HUES48 (cell line): ENCODE measurements at regions not wholly inside any gene's neighbourhood (a gene's known extent, or its start where the extent isn't known, plus 50 kb on each side); places are given as distances from the start of the nearest gene placed in this dataset.

Source experiments
- H3K27ac ChIP-seq: one replicate; pipeline ENCODE4 v1.7.0; 2013; ENCODE audit warnings: low read depth, low read length, inconsistent platforms
- H3K27me3 ChIP-seq: 2 replicates; pipeline ENCODE4 v1.6.1; 2013; ENCODE audit warnings: mild to moderate bottlenecking, low read length; ENCODE audit not compliant: control insufficient read depth, insufficient read depth
- H3K36me3 ChIP-seq: 2 replicates; pipeline ENCODE4 v1.6.1; 2013; ENCODE audit warnings: low read length; ENCODE audit not compliant: control insufficient read depth, insufficient read depth
- H3K4me1 ChIP-seq: 2 replicates; pipeline ENCODE4 v1.6.1; 2013; ENCODE audit warnings: mild to moderate bottlenecking, low read length; ENCODE audit not compliant: control insufficient read depth, insufficient read depth
- H3K4me3 ChIP-seq: 2 replicates; pipeline ENCODE4 v1.5.1; 2013; ENCODE audit warnings: mild to moderate bottlenecking, low read depth, low read length
- H3K9ac ChIP-seq: 2 replicates; pipeline ENCODE4 v1.6.1; 2013; ENCODE audit warnings: mild to moderate bottlenecking, low read depth, low read length, moderate library complexity
- H3K9me3 ChIP-seq: 2 replicates; pipeline ENCODE4 v1.6.1; 2013; ENCODE audit warnings: low read length; ENCODE audit not compliant: control insufficient read depth, insufficient read depth

- H3K27me3 ChIP-seq, result no peaks in the 10 kb centered on the region
- H3K4me1 ChIP-seq, result 0 out of 2 replicates have a peak, but pooled peaks cover 3% of the 10 kb centered on the region
- H3K9me3 ChIP-seq, result peaks cover 12% of the 10 kb centered on the region
- H3K9ac ChIP-seq, result no peak overlapping the region
- H3K27ac ChIP-seq, result no peak overlapping the region
- H3K4me3 ChIP-seq, result no peak overlapping the region
- no peaks in the 10 kb centered on the region for H3K36me3 ChIP-seq
Measured at GRCh38 chrX:46301903-46302302, 243.3 kb downstream of the ZNF674 start.

- no peak overlapping the region for H3K9ac ChIP-seq
- H3K4me1 ChIP-seq, result 0 out of 2 replicates have a peak, but pooled peaks cover 3% of the 10 kb centered on the region
- H3K36me3 ChIP-seq, result no peaks in the 10 kb centered on the region
- no peaks in the 10 kb centered on the region for H3K9me3 ChIP-seq
- no peak overlapping the region for H3K4me3 ChIP-seq
- no peak overlapping the region for H3K27ac ChIP-seq
- no peaks in the 10 kb centered on the region for H3K27me3 ChIP-seq
Measured at GRCh38 chrX:46298821-46299220, 246.4 kb downstream of the ZNF674 start.

GRCh38 chrX:46295963-46296362 lies 249.3 kb downstream of the ZNF674 start:
- Histone ChIP-seq H3K9ac (no peak overlapping the region), H3K27ac (no peak overlapping the region), H3K4me1 (no peaks in the 10 kb centered on the region), H3K27me3 (no peaks in the 10 kb centered on the region), H3K36me3 (no peaks in the 10 kb centered on the region), H3K9me3 (no peaks in the 10 kb centered on the region), H3K4me3 (no peak overlapping the region)

GRCh38 chrX:46294234-46294633 lies 251.0 kb downstream of the ZNF674 start:
- Histone ChIP-seq H3K27ac (no peak overlapping the region), H3K4me1 (no peaks in the 10 kb centered on the region), H3K27me3 (no peaks in the 10 kb centered on the region), H3K4me3 (no peak overlapping the region), H3K9me3 (no peaks in the 10 kb centered on the region), H3K9ac (no peak overlapping the region), H3K36me3 (no peaks in the 10 kb centered on the region)

- peaks cover 16% of the 10 kb centered on the region for H3K4me1 ChIP-seq
- H3K27ac ChIP-seq, result no peak overlapping the region
- no peaks in the 10 kb centered on the region for H3K36me3 ChIP-seq
- H3K27me3 ChIP-seq, result no peaks in the 10 kb centered on the region
- no peak overlapping the region for H3K9ac ChIP-seq
- no peaks in the 10 kb centered on the region for H3K9me3 ChIP-seq
- H3K4me3 ChIP-seq, result no peak overlapping the region
Measured at GRCh38 chrX:46279925-46280313, 265.3 kb downstream of the ZNF674 start.

- H3K27me3 ChIP-seq, result no peaks in the 10 kb centered on the region
- peak overlapping the region; percentile 18; the same call in 1 of the 2 replicates for H3K9ac ChIP-seq
- H3K4me3 ChIP-seq, result peak overlapping the region; percentile 39; the same call in 1 of the 2 replicates
- H3K4me1 ChIP-seq, result peaks cover 16% of the 10 kb centered on the region
- H3K27ac ChIP-seq, result peak overlapping the region; percentile 76
- no peaks in the 10 kb centered on the region for H3K36me3 ChIP-seq
- H3K9me3 ChIP-seq, result no peaks in the 10 kb centered on the region
Measured at GRCh38 chrX:46279214-46279924, 265.9 kb downstream of the ZNF674 start.

- peaks cover 16% of the 10 kb centered on the region for H3K4me1 ChIP-seq
- no peaks in the 10 kb centered on the region for H3K36me3 ChIP-seq
- H3K27ac ChIP-seq, result no peak overlapping the region
- H3K9ac ChIP-seq, result no peak overlapping the region
- H3K27me3 ChIP-seq, result no peaks in the 10 kb centered on the region
- no peaks in the 10 kb centered on the region for H3K9me3 ChIP-seq
- no peak overlapping the region for H3K4me3 ChIP-seq
Measured at GRCh38 chrX:46278572-46278971, 266.6 kb downstream of the ZNF674 start.

- H3K4me3 ChIP-seq, result no peak overlapping the region
- H3K27ac ChIP-seq, result no peak overlapping the region
- peaks cover 7% of the 10 kb centered on the region for H3K4me1 ChIP-seq
- H3K9me3 ChIP-seq, result peaks cover 7% of the 10 kb centered on the region; the same call in 1 of the 2 replicates
- no peak overlapping the region for H3K9ac ChIP-seq
- no peaks in the 10 kb centered on the region for H3K36me3 ChIP-seq
- H3K27me3 ChIP-seq, result no peaks in the 10 kb centered on the region
Measured at GRCh38 chrX:46268412-46268811, 276.8 kb downstream of the ZNF674 start.

GRCh38 chrX:46263494-46263893 lies 281.7 kb downstream of the ZNF674 start:
- H3K4me3 ChIP-seq, result no peak overlapping the region

GRCh38 chrX:46262304-46262703 lies 282.9 kb downstream of the ZNF674 start:
- peaks cover 18% of the 10 kb centered on the region for H3K4me1 ChIP-seq
- H3K9me3 ChIP-seq, result peaks cover 3% of the 10 kb centered on the region; the same call in 1 of the 2 replicates
- no peaks in the 10 kb centered on the region for H3K27me3 ChIP-seq
- H3K36me3 ChIP-seq, result no peaks in the 10 kb centered on the region
- no peak overlapping the region for H3K4me3 ChIP-seq
- no peak overlapping the region for H3K27ac ChIP-seq
- H3K9ac ChIP-seq, result no peak overlapping the region

More at GRCh38 chrX:46263494-46263893, 281.7 kb downstream of the ZNF674 start:
- peaks cover 3% of the 10 kb centered on the region; the same call in 1 of the 2 replicates for H3K9me3 ChIP-seq
- no peaks in the 10 kb centered on the region for H3K27me3 ChIP-seq
- no peak overlapping the region for H3K27ac ChIP-seq
- no peaks in the 10 kb centered on the region for H3K36me3 ChIP-seq
- H3K9ac ChIP-seq, result no peak overlapping the region
- H3K4me1 ChIP-seq, result peaks cover 18% of the 10 kb centered on the region

- H3K36me3 ChIP-seq, result no peaks in the 10 kb centered on the region
Measured at GRCh38 chrX:46260499-46260898, 284.7 kb downstream of the ZNF674 start.

More at GRCh38 chrX:46260499-46260898, 284.7 kb downstream of the ZNF674 start:
- Histone ChIP-seq H3K9ac (no peak overlapping the region), H3K27ac (no peak overlapping the region), H3K27me3 (peaks cover 9% of the 10 kb centered on the region; the same call in 1 of the 2 replicates), H3K4me3 (no peak overlapping the region), H3K9me3 (peaks cover 3% of the 10 kb centered on the region; the same call in 1 of the 2 replicates), H3K4me1 (peaks cover 17% of the 10 kb centered on the region)
